HCT116 (cell line): ENCODE measurements at regions not wholly inside any gene's neighbourhood (a gene's known extent, or its start where the extent isn't known, plus 50 kb on each side); places are given as distances from the start of the nearest gene placed in this dataset.

Experiments used
- ATAC-seq: fragments of 200-7000 bp; cut with Tn5 transposase; 2 replicates; pipeline ENCODE4 v1.9.1; 2020; ENCODE audit warnings: mild to moderate bottlenecking, moderate library complexity
- BruUV-seq: library from RNA; stranded (reverse); fragments of 400-500 nt; replicated peaks from 2 replicates; lab custom pipeline; 2021; lab: Mats Ljungman, UMichigan
- CTCF ChIA-PET: fragments of 300-600 bp; sonication (Branson Sonifier 250); formaldehyde crosslinking; loops from one replicate; lab custom pipeline; 2021; ENCODE audit warnings: antibody characterized with exemption; lab: Charles Lee
- POLR2A ChIA-PET: fragments of 300-600, 350-600 bp; sonication (Branson Sonifier 250); formaldehyde crosslinking; loops from one replicate; lab custom pipeline; 2021; ENCODE audit warnings: antibody characterized with exemption; lab: Charles Lee
- RAD21 ChIA-PET, 2 experiments: fragments of 300-600 bp; sonication (Branson Sonifier 250); formaldehyde crosslinking; loops; one replicate each; lab custom pipeline; 2023; ENCODE audit warnings: low total read pairs in 2 of 2; ENCODE audit not compliant: uncharacterized antibody in 2 of 2, unreplicated experiment in 2 of 2, low non-redundant PET in 1 of 2; lab: Charles Lee
- DNase-seq: peaks from one replicate; pipeline ENCODE4 v3.0.0-alpha.2; 2010; ENCODE audit warnings: low read depth, low spot score
- H2AFZ ChIP-seq: fragments of 200-600 bp; shearing (Covaris generic), sonication (generic); 2 replicates; pipeline ENCODE4 v1.6.1; 2017; ENCODE audit warnings: low read depth, mixed run types, mixed read lengths, antibody characterized with exemption, low read length; ENCODE audit not compliant: poor library complexity, severe bottlenecking
- H3K27ac ChIP-seq: 2 replicates; pipeline ENCODE4 v1.5.1; 2012; ENCODE audit warnings: low read depth, low read length
- H3K27me3 ChIP-seq: fragments of 200-600 bp; sonication (generic); 2 replicates; pipeline ENCODE4 v1.6.1; 2016; ENCODE audit warnings: mixed run types, low read length, mixed read lengths; ENCODE audit not compliant: insufficient read depth
- H3K36me3 ChIP-seq, 2 experiments: fragments of 200-500 bp in 1 of 2; fragments of 200-600 bp in 1 of 2; sonication (Bioruptor generic) in 1 of 2; sonication (generic) in 1 of 2; 2 replicates each; pipeline versions ENCODE4 v1.5.1 to v1.6.1; 2014 to 2016; ENCODE audit warnings: low read length in 2 of 2, inconsistent platforms in 1 of 2, mixed read lengths in 1 of 2, mixed run types in 1 of 2; ENCODE audit not compliant: insufficient read depth in 2 of 2, control insufficient read depth in 1 of 2
- H3K4me1 ChIP-seq, 2 experiments: fragments of 200-600 bp in 1 of 2; sonication (generic) in 1 of 2; 2 replicates each; pipeline versions ENCODE4 v1.5.1 to v1.6.1; 2012 to 2017; ENCODE audit warnings: low read length in 2 of 2, inconsistent platforms in 1 of 2, mild to moderate bottlenecking in 1 of 2, mixed read lengths in 1 of 2, mixed run types in 1 of 2, moderate library complexity in 1 of 2; ENCODE audit not compliant: insufficient read depth in 2 of 2, control insufficient read depth in 1 of 2
- H3K4me2 ChIP-seq: fragments of 200-600 bp; sonication (generic); 2 replicates; pipeline ENCODE4 v1.6.1; 2017; ENCODE audit warnings: mixed run types, low read length, mixed read lengths
- H3K4me3 ChIP-seq, 2 experiments: fragments of 200-600 bp in 1 of 2; sonication (generic) in 1 of 2; replicated peaks in 1 of 2; 2 replicates each; pipeline ENCODE4 v1.5.1; 2011 to 2016; ENCODE audit warnings: low read length in 2 of 2, control low read depth in 1 of 2, low read depth in 1 of 2, mild to moderate bottlenecking in 1 of 2, mixed read lengths in 1 of 2, mixed run types in 1 of 2
- H3K79me2 ChIP-seq: fragments of 200-600 bp; sonication (generic); 2 replicates; pipeline ENCODE4 v1.6.1; 2017; ENCODE audit warnings: mild to moderate bottlenecking, mixed run types, low read length, moderate library complexity, mixed read lengths; ENCODE audit not compliant: insufficient read depth
- H3K9ac ChIP-seq: fragments of 200-600 bp; sonication (generic); 2 replicates; pipeline ENCODE4 v1.6.1; 2016; ENCODE audit warnings: low read length, mixed read lengths
- H3K9me2 ChIP-seq: fragments of 200-600 bp; sonication (generic), shearing (Covaris generic); 2 replicates; pipeline ENCODE4 v1.6.1; 2017; ENCODE audit warnings: mixed run types, mild to moderate bottlenecking, moderate library complexity; ENCODE audit not compliant: insufficient read depth
- H3K9me3 ChIP-seq, 2 experiments: fragments of 200-500 bp in 1 of 2; fragments of 200-600 bp in 1 of 2; sonication (Bioruptor generic) in 1 of 2; sonication (generic) in 1 of 2; 2 replicates each; pipeline ENCODE4 v1.6.1; 2014 to 2017; ENCODE audit warnings: low read length in 2 of 2, mixed read lengths in 2 of 2, inconsistent platforms in 1 of 2, low read depth in 1 of 2, mild to moderate bottlenecking in 1 of 2, mixed run types in 1 of 2, moderate library complexity in 1 of 2; ENCODE audit not compliant: control insufficient read depth in 1 of 2, insufficient read depth in 1 of 2
- H4K20me1 ChIP-seq: fragments of 200-600 bp; sonication (generic), shearing (Covaris generic); 2 replicates; pipeline ENCODE4 v1.6.1; 2017; ENCODE audit warnings: mixed run types, mild to moderate bottlenecking, moderate library complexity; ENCODE audit not compliant: insufficient read depth
- CBX3 ChIP-seq: IDR thresholded peaks from 2 replicates; pipeline ENCODE4 v1.6.1; 2012; ENCODE audit warnings: low read depth
- CEBPB ChIP-seq: IDR thresholded peaks from 2 replicates; pipeline ENCODE4 v1.6.1; 2012; ENCODE audit warnings: low read depth
- CTCF ChIP-seq, 3 experiments: fragments of 200-600 bp in 1 of 3; sonication (generic) in 1 of 3; IDR thresholded peaks in 2 of 3; conservative IDR thresholded peaks in 1 of 3; 2 replicates each; pipeline ENCODE4 v1.5.1; 2012 to 2017; ENCODE audit warnings: low read depth in 2 of 3, low read length in 2 of 3, antibody characterized with exemption in 1 of 3, borderline replicate concordance in 1 of 3, control low read depth in 1 of 3, mild to moderate bottlenecking in 1 of 3, mixed read lengths in 1 of 3, mixed run types in 1 of 3, moderate library complexity in 1 of 3; ENCODE audit not compliant: insufficient read depth in 1 of 3
- EGR1 ChIP-seq: IDR thresholded peaks from 2 replicates; pipeline ENCODE4 v1.6.1; 2012; ENCODE audit warnings: low read depth
- ELF1 ChIP-seq: IDR thresholded peaks from 2 replicates; pipeline ENCODE4 v1.6.1; 2012; ENCODE audit warnings: low read depth, borderline replicate concordance
- EZH2 ChIP-seq: fragments of 200-600 bp; sonication (generic); IDR thresholded peaks from 2 replicates; pipeline ENCODE4 v1.6.1; 2017; ENCODE audit warnings: antibody characterized with exemption, mixed run types
- EZH2phosphoT487 ChIP-seq: fragments of 200-600 bp; IDR thresholded peaks from 2 replicates; pipeline ENCODE4 v1.6.1; 2018; ENCODE audit warnings: antibody characterized with exemption, borderline replicate concordance
- FOSL1 ChIP-seq: IDR thresholded peaks from 2 replicates; pipeline ENCODE4 v1.6.1; 2012; ENCODE audit warnings: low read depth
- POLR2A ChIP-seq: IDR thresholded peaks from 2 replicates; pipeline ENCODE4 v1.7.0; 2011; ENCODE audit warnings: borderline replicate concordance; ENCODE audit not compliant: insufficient read depth, insufficient read length; ENCODE audit errors: extremely low read depth
- POLR2AphosphoS5 ChIP-seq: IDR thresholded peaks from 2 replicates; pipeline ENCODE4 v1.6.1; 2011; ENCODE audit warnings: mild to moderate bottlenecking, low read depth, low read length, moderate library complexity
- REST ChIP-seq: IDR thresholded peaks from 2 replicates; pipeline ENCODE4 v1.6.1; 2012; ENCODE audit warnings: low read depth
- SP1 ChIP-seq: IDR thresholded peaks from 2 replicates; pipeline ENCODE4 v1.6.1; 2012; ENCODE audit warnings: low read depth
- YY1 ChIP-seq: IDR thresholded peaks from 2 replicates; pipeline ENCODE4 v1.6.1; 2011; ENCODE audit warnings: low read length, low read depth, moderate library complexity, mild to moderate bottlenecking; ENCODE audit not compliant: insufficient replicate concordance; ENCODE audit errors: extremely low read depth
- intact Hi-C: fragments of 100-400 bp; cut with micrococcal nuclease; formaldehyde crosslinking; loops from 2 replicates; pipeline ENCODE4 v1.10.0; 2022

- H2AFZ ChIP-seq: no peak overlapping the region
- no peak overlapping the region for H3K27ac ChIP-seq
- CTCF ChIA-PET: no interaction called here
- no peaks in the 10 kb centered on the region for H3K9me2 ChIP-seq
- no peak overlapping the region for H3K4me2 ChIP-seq
- H3K36me3 ChIP-seq: no peaks in the 10 kb centered on the region
- POLR2A ChIA-PET: no interaction called here
- H3K4me1 ChIP-seq: peaks cover 37 to 59% of the 10 kb centered on the region in 2 experiments
- H3K27me3 ChIP-seq: no peaks in the 10 kb centered on the region
- no peak overlapping the region for H3K4me3 ChIP-seq
- no peak overlapping the region for H3K9ac ChIP-seq
- ATAC-seq (no peak), DNase-seq (no peak)
- intact Hi-C loops: no loop called here
- TF ChIP-seq CBX3 (0 out of 2 replicates have a peak, but pooled peaks have one; percentile 17), REST (no peak)
- H4K20me1 ChIP-seq: no peaks in the 10 kb centered on the region
- H3K79me2 ChIP-seq: no peaks in the 10 kb centered on the region
- H3K9me3 ChIP-seq: no peaks in the 10 kb centered on the region
- BruUV-seq: no TSS peak
- RAD21 ChIA-PET: no interaction called here
Observed at GRCh38 chr12:107353312-107353711, 260.0 kb upstream of the CRY1 start.

DNA sequence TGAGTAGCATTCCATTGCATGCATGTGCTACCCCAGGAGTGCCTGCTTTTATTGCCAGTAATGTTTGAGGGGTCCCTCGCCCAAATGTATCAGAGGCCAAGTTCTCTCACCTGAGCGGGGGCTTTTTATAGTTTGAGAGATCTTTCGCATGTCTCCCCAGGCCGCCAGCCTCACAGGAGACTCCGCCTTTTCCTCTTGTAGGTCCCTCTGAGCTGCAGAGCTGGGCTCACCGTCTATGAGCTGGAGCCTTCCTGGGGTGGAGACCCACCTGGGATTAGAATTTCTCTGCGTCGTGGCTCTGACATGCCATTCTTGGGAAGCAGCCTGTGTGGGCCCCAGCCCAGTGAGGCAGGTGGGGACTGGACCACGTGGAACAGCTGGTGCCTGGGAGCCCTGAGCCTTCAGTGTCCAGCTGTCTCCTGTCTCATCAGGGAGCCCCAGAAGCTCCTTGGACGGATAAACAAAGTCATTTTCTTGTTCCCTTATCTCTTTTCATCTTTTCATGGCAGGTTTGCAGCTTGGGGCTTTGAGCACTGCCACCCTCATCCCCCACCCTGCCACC, 261.7 kb upstream of the CRY1 start:
- H2AFZ ChIP-seq: no peak overlapping the region
- H4K20me1 ChIP-seq: no peaks in the 10 kb centered on the region
- POLR2A ChIA-PET: no interaction called here
- no peaks in the 10 kb centered on the region for H3K27me3 ChIP-seq
- no peaks in the 10 kb centered on the region for H3K79me2 ChIP-seq
- peaks cover 20 to 42% of the 10 kb centered on the region in 2 experiments for H3K4me1 ChIP-seq
- H3K27ac ChIP-seq: no peak overlapping the region
- H3K4me2 ChIP-seq: no peak overlapping the region
- BruUV-seq: no TSS peak
- no peaks in the 10 kb centered on the region for H3K9me2 ChIP-seq
- DNase-seq: no peak
- H3K4me3 ChIP-seq: no peak overlapping the region
- RAD21 ChIA-PET: no interaction called here
- no peaks in the 10 kb centered on the region for H3K9me3 ChIP-seq
- no peak for ATAC-seq
- no peak overlapping the region for H3K9ac ChIP-seq
- CTCF ChIA-PET: no interaction called here
- intact Hi-C loops: no loop called here
- no peaks in the 10 kb centered on the region for H3K36me3 ChIP-seq
- TF ChIP-seq SP1: no peak
- no peak for TF ChIP-seq CBX3
- TF ChIP-seq YY1: no peak
- TF ChIP-seq EZH2phosphoT487: no peak
- TF ChIP-seq EZH2: no peak
- no peak for TF ChIP-seq POLR2AphosphoS5
- TF ChIP-seq POLR2A: no peak
- TF ChIP-seq EGR1: no peak
- TF ChIP-seq ELF1: no peak
- TF ChIP-seq CEBPB: no peak
- TF ChIP-seq CTCF (IDR thresholded peaks at IDR 0.05 in 2 of 3, conservative IDR thresholded peaks at IDR 0.05 in 1 of 3; ENCODE audit: borderline replicate concordance in 1 of 3, insufficient read depth in 1 of 3, low read depth in 2 of 3, low read length in 2 of 3): no peak
- TF ChIP-seq FOSL1: no peak
